ENCODE measurements at regions not wholly inside any gene's neighbourhood (a gene's known extent, or its start where the extent isn't known, plus 50 kb on each side); places are given as distances from the start of the nearest gene placed in this dataset.
"Not testable (repeated sequence)": the region's sequence is repeated elsewhere in the genome, so short reads cannot be mapped to it uniquely, and the experiment has no call there.

DNA sequence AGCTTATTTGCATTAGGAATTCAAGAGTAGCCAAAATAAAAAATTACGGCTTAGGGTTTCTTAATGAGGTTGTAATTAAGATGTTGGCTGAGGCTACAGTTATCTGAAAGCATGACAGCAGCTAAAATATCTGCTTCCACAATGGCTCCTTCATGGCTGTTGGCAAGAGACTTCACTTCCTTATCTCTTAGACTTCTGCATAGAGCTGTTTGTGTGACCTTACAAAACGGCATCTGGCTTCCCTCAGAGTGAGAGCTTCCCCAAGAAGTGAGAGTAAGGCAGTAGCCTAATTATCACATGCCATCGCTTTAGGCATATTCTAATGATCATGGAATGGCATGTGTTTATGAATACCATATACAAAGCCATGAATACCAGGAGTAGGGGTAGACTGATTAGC lies 57.6 kb downstream of the CCDC59 start:
- DNase-seq (ENCODE audit: low spot score): no peak

GRCh38 chr12:82299319-82300025 lies 58.7 kb downstream of the CCDC59 start:
- DNase-seq (ENCODE audit: low spot score): no peak

DNA sequence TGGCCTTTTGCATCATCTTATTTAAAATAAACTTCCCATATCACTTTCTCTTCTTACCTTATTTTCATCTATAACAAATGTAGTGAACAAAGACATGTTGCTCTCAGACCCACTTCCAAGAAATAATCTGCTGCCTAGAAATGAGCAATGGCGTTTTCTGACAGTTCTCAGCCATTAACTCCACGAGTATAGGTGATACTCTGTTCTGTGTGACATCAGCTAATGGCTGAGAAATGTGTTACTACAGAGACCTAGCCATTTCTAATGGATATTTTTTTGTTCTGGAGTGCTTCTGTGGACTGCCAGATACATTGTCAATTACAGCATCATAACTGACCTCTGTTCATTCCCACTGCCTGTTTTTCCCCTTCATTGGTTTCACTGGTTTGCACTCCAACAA lies 67.8 kb downstream of the CCDC59 start:
- no peak for DNase-seq (ENCODE audit: low spot score)

- not testable (repeated sequence) for DNase-seq (ENCODE audit: low spot score)
Observed at GRCh38 chr12:82281335-82281734, 76.9 kb downstream of the CCDC59 start.

DNA sequence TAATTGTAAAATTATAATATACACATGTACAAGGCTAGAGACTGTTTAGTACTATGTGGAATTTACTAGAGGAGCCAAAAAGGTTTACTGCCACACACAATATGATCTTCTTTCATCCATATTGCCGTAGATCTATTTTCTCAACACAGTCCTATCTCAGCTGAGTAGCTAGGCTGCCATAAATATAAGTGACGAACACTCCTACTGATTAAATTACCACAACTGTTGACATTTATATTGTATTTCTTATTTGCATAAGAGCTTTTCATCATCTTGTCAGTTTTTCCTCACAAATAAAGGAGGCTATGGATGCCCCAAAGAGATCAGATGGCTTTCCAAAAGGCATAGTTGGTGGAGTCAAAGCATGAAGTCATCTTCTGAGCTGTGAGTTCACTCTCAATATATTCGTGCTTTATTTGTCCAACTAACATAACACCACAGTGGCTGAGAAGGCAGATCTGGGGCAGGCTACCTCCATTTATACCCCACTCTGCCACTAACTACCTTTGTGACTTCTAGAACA lies 78.6 kb downstream of the CCDC59 start:
- no peak for DNase-seq (ENCODE audit: low spot score)

GRCh38 chr12:82277582-82277981 lies 80.6 kb downstream of the CCDC59 start:
- no peak for DNase-seq (ENCODE audit: low spot score)

- DNase-seq (ENCODE audit: low spot score): peak; percentile 4
Observed at GRCh38 chr12:82242729-82243128, 115.5 kb downstream of the CCDC59 start.

DNA sequence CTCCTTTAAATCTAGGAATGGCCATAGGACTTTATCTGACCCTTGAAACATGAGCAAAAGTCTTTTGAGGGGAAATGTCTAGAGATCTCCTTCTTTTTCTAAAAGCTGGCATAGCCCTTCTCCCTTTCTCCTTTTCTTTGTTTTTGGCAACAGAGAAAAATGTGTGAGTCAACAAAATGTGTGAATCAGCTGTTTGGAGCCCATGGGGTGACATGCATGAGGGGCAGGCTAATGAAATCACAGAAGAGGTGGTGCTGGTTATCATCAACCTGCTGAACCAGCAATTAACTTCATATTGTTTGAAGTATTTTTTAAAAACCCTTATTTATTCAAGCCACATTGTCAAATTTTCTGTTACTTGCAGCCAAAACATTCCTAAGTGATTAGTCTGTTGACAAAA lies 132.3 kb downstream of the CCDC59 start:
- DNase-seq (ENCODE audit: low spot score): no peak

GRCh38 chr12:82223426-82223825 lies 134.8 kb downstream of the CCDC59 start:
- DNase-seq (ENCODE audit: low spot score): no peak

DNA sequence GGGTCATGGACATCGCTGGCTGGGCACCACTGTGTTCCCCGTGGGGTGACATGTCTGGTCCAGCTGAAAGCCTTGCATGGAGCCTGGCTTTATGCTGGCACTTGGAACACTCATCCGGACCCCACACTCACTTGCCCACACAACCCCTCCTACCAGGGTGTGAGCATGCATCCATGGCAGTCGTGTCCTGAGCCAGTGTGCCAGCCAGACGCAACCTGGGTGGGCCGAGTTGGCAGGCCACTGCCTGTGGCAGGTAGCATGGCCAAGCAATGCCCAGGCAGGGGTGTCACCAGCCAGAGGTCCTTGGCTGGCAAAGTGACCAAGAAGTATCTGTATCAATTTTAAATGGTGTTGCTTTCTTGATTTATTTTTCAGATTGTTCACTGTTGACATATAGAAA lies 141.7 kb downstream of the CCDC59 start:
- DNase-seq (ENCODE audit: low spot score): no peak

- no peak for DNase-seq (ENCODE audit: low spot score)
Observed at GRCh38 chr12:82213761-82214160, 144.4 kb downstream of the CCDC59 start.

GRCh38 chr12:82210882-82211281 lies 147.3 kb downstream of the CCDC59 start:
- DNase-seq (ENCODE audit: low spot score): no peak

- DNase-seq (ENCODE audit: low spot score): no peak
Observed at GRCh38 chr12:82209533-82209932, 148.7 kb downstream of the CCDC59 start.

- DNase-seq (ENCODE audit: low spot score): no peak
Observed at GRCh38 chr12:82207556-82207955, 150.6 kb downstream of the CCDC59 start.

- no peak for DNase-seq (ENCODE audit: low spot score)
Observed at GRCh38 chr12:82203086-82203485, 155.1 kb downstream of the CCDC59 start.

DNA sequence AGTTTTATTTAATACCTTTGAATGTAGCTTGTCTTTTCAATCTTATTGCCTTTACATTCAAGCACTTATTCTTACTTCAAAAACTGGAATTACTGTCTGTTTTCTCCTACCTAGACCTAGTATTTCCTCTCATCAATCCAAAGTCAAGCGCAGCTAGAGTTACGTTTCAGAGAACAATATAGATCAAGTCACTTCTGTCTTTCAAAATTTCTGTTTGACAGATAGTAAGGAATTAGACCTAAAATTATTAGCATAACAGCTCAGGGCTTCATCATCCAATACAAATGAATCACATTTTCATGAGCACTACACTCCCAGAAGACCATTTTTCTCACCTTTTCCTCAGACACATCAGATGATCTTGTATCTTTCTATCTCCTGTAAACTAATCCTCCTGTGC lies 170.6 kb downstream of the CCDC59 start:
- no peak for DNase-seq (ENCODE audit: low spot score)

DNA sequence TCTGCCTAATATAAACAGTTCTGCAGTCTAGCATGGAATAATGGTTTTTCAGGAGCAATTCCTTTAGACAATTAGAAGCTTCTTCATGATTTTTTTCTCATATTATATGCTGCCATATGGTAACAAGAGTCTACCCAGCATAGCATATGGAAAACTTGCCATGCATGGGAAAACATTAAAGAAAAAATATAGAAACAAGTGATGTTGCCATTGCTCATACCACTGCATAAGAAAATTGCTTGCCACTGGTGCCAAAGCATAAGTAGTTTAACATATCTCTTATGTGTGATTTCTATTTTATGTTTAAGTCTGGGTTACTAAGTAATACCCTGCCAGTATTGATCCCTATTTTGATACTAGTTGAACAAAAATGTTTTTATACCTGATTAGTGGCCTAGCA lies 171.2 kb downstream of the CCDC59 start:
- DNase-seq (ENCODE audit: low spot score): no peak

- DNase-seq (ENCODE audit: low spot score): no peak
Observed at GRCh38 chr12:82186282-82186681, 171.9 kb downstream of the CCDC59 start.

GRCh38 chr12:82184844-82185243 lies 173.3 kb downstream of the CCDC59 start:
- DNase-seq (ENCODE audit: low spot score): no peak

- no peak for DNase-seq (ENCODE audit: low spot score)
Observed at GRCh38 chr12:82182601-82183190, 175.5 kb downstream of the CCDC59 start.

GRCh38 chr12:82176761-82177490 lies 181.3 kb downstream of the CCDC59 start:
- DNase-seq (ENCODE audit: low spot score): no peak

DNA sequence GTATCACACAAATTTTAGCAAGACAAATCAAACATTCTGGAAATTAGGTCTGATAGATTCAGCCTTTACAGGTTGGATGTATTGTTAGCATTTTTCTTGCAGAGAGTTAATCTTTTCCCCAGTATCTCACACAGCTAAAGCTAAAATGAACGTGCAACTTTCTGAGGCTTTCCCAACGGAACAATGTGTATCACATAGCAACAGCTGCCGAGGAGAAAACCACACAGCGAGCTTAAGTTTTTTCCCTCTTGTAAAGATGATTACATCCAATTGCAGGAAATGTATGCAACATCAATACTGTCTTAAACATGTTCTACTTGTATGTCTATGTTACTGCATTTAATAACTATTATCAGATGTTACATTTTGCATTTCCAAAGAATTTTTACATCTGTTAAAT lies 182.2 kb downstream of the CCDC59 start:
- DNase-seq (ENCODE audit: low spot score): no peak

GRCh38 chr12:82174936-82175335 lies 183.3 kb downstream of the CCDC59 start:
- DNase-seq (ENCODE audit: low spot score): no peak

All from activated CD4-positive, alpha-beta T cell treated with anti-CD3 and anti-CD28 coated beads, Interleukin-2, Interleukin-4, amounts not matched to agents 100 ng/mL and 50 ng/mL, durations not matched to agents 16 hours and 8 hours (primary cell).